GM12891 (cell line): ENCODE measurements at regions not wholly inside any gene's neighbourhood (a gene's known extent, or its start where the extent isn't known, plus 50 kb on each side); places are given as distances from the start of the nearest gene placed in this dataset.

Experiments used
- PAX5 ChIP-seq: IDR thresholded peaks from 2 replicates; pipeline ENCODE4 v1.6.1; 2011; ENCODE audit warnings: low read length, moderate library complexity, mild to moderate bottlenecking; ENCODE audit not compliant: insufficient read depth, severe bottlenecking
- POLR2A ChIP-seq: IDR thresholded peaks from 2 replicates; pipeline ENCODE4 v1.6.1; 2011; ENCODE audit warnings: low read depth, low read length, control low read depth
- POLR2AphosphoS5 ChIP-seq: IDR thresholded peaks from 2 replicates; pipeline ENCODE4 v1.6.1; 2011; ENCODE audit warnings: low read depth, low read length, control low read depth
- TAF1 ChIP-seq: IDR thresholded peaks from 2 replicates; pipeline ENCODE4 v1.6.1; 2011; ENCODE audit warnings: low read depth, low read length, control low read depth

GRCh38 chr17:79541056-79541850 is 69.6 kb downstream of the RBFOX3 start:
- TF ChIP-seq POLR2AphosphoS5 (no peak), POLR2A (no peak), TAF1 (no peak), PAX5 (no peak)
